Forelimb muscle (tissue), 1 donor: ENCODE measurements at regions not wholly inside any gene's neighbourhood (a gene's known extent, or its start where the extent isn't known, plus 50 kb on each side); places are given as distances from the start of the nearest gene placed in this dataset.

Experiments used
- DNase-seq: peaks from one replicate; pipeline ENCODE4 v3.0.0-alpha.2; 2013; ENCODE audit warnings: low read depth

DNA sequence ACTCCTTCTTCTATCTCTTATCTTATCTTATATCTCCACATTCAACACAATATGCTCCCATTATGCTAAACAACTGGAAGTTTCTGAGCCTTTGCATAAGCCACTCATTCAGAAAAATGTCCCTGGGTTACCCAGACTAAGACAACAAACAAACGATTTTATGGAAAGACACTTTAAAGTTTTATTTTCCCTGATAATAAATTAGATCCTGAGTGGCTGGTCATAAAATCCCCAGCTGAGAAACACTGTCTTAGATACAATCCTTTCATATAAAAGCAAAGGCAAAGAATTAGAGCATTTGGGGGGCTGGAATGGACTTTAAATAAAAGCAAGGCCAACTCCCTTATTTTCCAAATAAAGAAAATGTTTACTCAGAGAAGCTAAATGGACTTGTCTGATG is 322.3 kb downstream of the GBE1 start:
- no peak for DNase-seq

- no peak for DNase-seq
Measured at GRCh38 chr3:81437683-81438082, 323.8 kb downstream of the GBE1 start.

GRCh38 chr3:81436182-81436581 is 325.3 kb downstream of the GBE1 start:
- no peak for DNase-seq

DNA sequence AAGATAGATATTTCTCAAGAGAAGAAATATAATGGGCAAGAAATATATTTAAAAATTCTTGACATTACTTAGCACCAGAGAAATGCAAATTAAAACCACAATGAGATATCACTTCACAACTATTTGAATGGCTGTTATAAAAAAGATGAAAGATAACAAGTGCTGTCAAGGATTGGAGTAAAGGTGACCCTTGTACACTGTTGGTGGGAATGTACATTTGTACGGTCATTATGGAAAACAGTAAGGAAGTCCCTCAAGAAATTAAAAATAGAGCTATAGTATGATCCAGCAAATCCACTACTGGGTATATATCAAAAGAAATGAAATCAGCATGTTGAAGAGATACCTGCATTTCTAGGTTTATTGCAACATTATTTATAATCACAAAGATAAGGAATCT is 326.4 kb downstream of the GBE1 start:
- DNase-seq, result no peak

- no peak for DNase-seq
Measured at GRCh38 chr3:81434161-81434560, 327.3 kb downstream of the GBE1 start.

DNA sequence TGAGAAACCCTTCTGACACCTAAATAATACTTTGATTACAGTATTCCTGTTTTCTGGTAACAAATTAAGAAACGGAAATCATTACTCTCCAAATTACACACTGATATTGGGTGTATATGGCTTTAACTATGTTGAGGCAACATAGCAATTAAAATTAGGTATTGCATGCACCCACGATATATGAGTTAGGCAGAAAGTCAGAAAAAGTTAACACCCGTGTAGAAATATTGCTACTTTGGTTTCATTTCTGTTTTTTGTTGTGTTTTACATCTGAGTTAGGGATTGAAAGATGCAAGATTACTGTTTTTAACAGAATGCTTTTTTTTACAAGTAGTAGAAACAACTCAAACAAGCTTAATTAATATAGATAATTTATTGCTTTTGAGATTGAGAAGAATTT is 327.8 kb downstream of the GBE1 start:
- no peak for DNase-seq

DNA sequence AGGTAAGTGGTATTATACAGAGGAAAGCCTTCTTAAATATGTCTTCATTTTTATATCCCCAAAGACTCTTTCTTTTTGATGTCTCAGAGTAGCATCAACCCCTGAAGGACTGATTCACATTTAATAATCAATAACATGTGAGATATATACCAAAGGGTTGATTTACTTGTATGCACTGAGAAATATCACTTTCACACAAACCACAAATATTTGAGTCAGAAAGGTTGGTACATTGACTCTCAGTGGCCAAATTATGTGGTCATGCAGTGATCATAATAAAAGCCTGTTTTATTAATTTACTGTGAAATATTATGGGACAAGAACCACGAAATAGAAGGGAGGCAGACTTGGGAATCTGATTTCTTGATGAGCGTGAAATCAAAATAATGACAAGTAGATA is 329.0 kb downstream of the GBE1 start:
- no peak for DNase-seq

DNA sequence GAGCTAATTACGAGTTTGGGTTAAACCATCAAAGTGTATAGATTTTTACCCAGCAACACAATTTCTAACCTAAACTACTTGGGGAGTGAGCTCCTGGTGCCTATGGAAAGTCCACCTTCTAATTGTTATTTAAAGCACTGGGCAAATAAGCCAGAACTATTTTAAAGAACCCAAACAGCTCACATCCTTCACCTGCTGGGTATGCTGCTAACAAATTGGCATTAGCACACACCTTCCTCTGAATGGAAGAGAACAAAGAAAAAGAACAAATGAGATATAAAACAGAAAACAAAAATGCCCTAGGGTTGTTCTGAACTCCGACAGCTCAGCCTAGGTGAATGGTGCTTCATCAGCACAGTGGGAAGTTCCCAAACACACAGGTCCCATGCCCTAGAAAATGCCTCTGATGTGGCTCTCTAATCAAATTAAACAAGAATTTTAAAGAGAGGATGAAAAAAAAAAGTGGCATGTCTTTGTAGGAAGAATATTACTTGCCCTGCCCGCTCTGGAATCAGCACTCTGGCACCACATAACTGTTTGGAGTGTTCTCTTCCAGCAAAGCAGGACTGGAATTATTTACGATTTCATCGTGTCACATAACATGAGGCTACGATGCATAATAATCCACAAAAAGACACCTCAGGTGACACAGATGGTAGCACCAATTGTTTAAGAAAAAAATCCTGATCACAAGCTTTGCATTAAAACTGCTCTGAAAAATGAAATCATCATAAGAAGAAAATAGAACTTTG is 334.4 kb downstream of the GBE1 start:
- DNase-seq, result no peak

DNA sequence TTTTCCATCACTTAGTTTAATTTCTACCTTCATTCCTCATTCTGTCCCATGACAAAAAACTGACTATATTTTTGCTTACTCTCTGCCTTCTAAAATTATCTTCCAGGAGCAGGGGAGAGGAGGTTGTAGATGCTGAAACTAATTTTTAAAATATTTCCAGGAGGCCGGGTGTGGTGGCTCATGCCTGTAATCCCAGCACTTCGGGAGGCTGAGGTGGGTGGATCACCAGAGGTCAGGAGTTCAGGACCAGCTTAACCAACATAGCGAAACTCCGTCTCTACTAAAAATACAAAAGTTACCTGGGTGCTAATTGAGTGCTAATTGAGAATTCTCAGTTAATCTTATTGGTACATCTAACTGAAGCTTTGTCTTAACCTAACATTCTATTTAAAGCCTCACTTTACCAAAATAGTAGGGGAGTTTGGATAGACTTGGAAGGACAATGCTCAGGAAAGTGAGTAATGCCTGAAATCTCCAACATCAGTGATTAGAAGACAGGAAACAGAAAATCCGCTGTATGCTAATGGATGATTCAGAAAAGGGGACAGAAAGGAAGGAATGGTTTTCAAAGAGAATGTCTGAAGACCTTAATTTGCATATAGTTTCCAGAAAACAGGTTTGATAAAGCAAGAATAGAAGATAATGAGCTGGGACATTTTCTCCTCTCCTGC is 336.1 kb downstream of the GBE1 start:
- no peak for DNase-seq

DNA sequence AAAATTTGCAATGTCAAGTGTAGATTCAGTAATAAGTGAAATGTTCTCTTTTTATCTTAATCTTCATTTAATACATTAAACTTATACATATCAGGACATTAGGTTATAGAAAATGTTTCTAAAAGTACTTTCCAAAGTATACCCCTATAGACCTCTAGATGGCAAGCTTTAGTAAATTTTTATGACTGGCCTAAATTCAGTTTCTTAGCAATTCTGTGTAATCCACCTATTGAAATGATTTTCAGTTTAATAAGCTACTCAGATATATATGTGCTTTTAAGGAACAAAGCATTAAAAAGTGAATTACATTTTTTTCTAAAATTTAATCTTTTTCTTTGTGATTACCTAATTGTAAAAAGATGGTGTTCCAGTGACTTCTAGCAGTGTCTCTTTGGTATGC is 342.2 kb downstream of the GBE1 start:
- no peak for DNase-seq

- DNase-seq, result no peak
Measured at GRCh38 chr3:81416812-81417211, 344.6 kb downstream of the GBE1 start.

DNA sequence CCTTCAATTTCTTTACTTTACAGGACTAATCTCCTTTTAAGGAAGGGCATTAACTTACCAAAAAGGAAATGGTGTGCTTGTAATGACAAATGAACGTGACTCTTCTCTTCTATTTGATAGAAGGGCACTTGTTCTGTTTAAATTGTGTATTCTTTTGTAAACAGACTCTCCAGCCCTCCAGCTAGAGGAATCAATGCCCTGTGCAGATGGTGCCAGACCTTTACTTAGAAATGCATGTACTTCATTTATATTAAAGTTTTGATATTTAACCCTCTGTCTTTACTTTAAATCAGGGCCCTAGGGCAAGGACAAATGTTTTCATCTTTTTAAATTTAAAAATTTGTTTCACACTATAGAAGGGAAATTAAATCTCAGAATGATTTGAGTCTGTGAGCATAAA is 355.1 kb downstream of the GBE1 start:
- DNase-seq, result no peak

GRCh38 chr3:81395739-81396513 is 365.5 kb downstream of the GBE1 start:
- no peak for DNase-seq

- DNase-seq, result no peak
Measured at GRCh38 chr3:81394651-81395524, 366.6 kb downstream of the GBE1 start.

DNA sequence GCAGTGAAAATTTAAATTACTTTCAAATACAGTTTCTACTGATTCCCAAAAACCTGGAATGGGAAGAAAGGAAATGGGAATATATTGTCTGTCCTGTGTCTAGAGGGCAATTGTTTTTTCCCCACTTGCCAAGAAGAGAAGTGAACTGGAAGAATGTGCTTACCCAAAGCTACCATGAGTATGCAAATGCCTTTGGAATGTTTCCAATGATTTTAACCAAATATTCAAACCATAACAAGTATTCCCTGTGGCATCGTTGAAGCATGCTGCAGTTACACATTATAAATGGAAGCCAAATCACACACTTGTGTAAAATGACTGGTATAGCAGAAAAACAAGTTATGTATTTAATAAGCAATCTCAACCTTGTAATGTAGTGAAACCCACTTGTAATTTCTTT is 368.2 kb downstream of the GBE1 start:
- DNase-seq, result no peak

GRCh38 chr3:81390796-81391195 is 370.6 kb downstream of the GBE1 start:
- no peak for DNase-seq

DNA sequence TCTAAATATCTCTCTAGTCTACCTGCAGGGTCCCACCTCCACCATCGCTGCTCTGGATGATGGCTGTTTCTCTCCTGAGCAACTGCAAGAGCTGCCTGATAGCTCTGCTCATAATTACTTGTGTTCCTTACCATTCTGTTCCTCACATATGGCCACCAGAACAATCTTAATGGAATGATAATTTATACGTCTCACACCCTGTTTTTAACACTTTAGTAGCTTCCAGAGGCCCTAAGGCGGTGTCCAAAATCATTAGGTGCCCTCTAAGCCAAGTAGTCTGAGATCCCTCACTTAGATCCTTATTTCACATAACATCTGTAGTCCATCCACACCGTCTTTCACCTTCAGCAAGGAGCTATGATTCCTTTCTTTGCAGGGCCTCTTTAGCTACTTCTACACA is 373.3 kb downstream of the GBE1 start:
- DNase-seq, result no peak

DNA sequence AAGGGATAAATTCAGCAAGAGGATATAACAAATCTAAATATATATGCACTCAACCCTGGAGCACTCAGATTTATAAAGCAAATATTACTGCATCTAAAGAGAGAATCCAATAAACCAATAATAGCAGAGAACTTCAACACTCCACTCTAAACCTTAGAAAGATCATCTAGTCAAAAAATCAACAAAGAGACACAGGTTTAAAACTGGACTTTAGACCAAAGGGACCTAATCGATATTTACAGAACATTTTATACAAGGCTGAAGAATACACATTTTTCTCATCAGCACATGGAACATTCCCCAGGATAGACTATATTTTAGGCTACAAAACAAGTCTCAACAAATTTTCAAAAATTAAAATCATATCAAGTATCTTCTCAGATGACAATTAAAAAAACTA is 379.0 kb downstream of the GBE1 start:
- no peak for DNase-seq

- no peak for DNase-seq
Measured at GRCh38 chr3:81380234-81380633, 381.2 kb downstream of the GBE1 start.

- no peak for DNase-seq
Measured at GRCh38 chr3:81378552-81379293, 382.7 kb downstream of the GBE1 start.

- no peak for DNase-seq
Measured at GRCh38 chr3:81375921-81376320, 385.5 kb downstream of the GBE1 start.
